Uterus (tissue), 3 donors: ENCODE measurements at regions not wholly inside any gene's neighbourhood (a gene's known extent, or its start where the extent isn't known, plus 50 kb on each side); places are given as distances from the start of the nearest gene placed in this dataset.

Experiments
- DNase-seq, 2 donors: peaks; one replicate each; pipeline ENCODE4 v3.0.0-alpha.2; 2019 to 2020
- H3K27ac ChIP-seq, 2 donors: fragments of 200-600 bp; sonication (generic); 1 replicate in 1 of 2; 2 replicates in 1 of 2; pipeline ENCODE4 v1.5.1; 2016 to 2018
- H3K27me3 ChIP-seq, 2 donors: fragments of 200-600 bp; sonication (generic); one replicate each; pipeline ENCODE4 v1.5.1; 2018 to 2019; ENCODE audit warnings: control low read depth in 1 of 2
- H3K36me3 ChIP-seq, 2 donors: fragments of 200-600 bp; sonication (generic); one replicate each; pipeline ENCODE4 v1.5.1; 2019; ENCODE audit warnings: control low read depth in 1 of 2
- H3K4me1 ChIP-seq, 2 donors: fragments of 200-600 bp; sonication (generic); one replicate each; pipeline ENCODE4 v1.5.1; 2018 to 2019; ENCODE audit warnings: control low read depth in 1 of 2
- H3K4me3 ChIP-seq, 2 donors: fragments of 200-600 bp; sonication (generic); 1 replicate in 1 of 2; 2 replicates in 1 of 2; pipeline ENCODE4 v1.5.1; 2018 to 2019; ENCODE audit warnings: mild to moderate bottlenecking in 1 of 2
- H3K9me3 ChIP-seq, 2 donors: fragments of 200-600 bp; sonication (generic); one replicate each; pipeline ENCODE4 v1.5.1; 2019; ENCODE audit warnings: control low read depth in 1 of 2
- POLR2A ChIP-seq, 2 donors: fragments of 450-650 bp; IDR thresholded peaks; one replicate each; pipeline ENCODE4 v1.6.1; 2016; ENCODE audit warnings: antibody characterized with exemption in 2 of 2, mild to moderate bottlenecking in 1 of 2, moderate library complexity in 1 of 2
- intact Hi-C: fragments of 100-400 bp; cut with DNase I; formaldehyde crosslinking; loops from one replicate; pipeline ENCODE4 v1.15.1; 2023; ENCODE audit warnings: low total_unique reads
- TF ChIP-seq, protein P1 (sequence below), 4 experiments: fragments of 200-600 bp in 2 of 4; fragments of 450-650 bp in 2 of 4; sonication (generic) in 2 of 4; IDR thresholded peaks; one replicate each; pipeline ENCODE4 v1.5.1; 2016 to 2019; ENCODE audit warnings: antibody characterized with exemption in 4 of 4, mild to moderate bottlenecking in 2 of 4, moderate library complexity in 1 of 4
- donor health status: DM: yes; HTN: yes; CAD: no.

DNA sequence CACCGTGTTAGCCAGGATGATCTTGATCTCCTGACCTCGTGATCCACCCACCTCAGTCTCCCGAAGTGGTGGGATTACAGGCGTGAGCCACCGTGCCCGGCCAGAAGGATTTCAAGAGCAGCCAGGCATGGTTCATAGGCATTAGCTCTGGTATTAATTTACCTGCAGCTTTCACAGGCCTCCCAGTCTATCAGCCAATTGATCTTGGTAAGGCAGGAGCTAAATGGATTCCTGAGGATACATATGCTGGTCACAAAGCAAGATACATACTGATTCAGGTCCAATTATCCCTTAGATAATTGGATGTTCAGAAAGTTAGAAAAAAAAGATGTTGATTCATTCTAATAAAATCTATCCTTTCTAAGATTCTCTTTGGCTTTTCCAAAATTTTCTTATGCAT lies 487.1 kb downstream of the TLE1 start:
- TF ChIP-seq, protein P1, sequence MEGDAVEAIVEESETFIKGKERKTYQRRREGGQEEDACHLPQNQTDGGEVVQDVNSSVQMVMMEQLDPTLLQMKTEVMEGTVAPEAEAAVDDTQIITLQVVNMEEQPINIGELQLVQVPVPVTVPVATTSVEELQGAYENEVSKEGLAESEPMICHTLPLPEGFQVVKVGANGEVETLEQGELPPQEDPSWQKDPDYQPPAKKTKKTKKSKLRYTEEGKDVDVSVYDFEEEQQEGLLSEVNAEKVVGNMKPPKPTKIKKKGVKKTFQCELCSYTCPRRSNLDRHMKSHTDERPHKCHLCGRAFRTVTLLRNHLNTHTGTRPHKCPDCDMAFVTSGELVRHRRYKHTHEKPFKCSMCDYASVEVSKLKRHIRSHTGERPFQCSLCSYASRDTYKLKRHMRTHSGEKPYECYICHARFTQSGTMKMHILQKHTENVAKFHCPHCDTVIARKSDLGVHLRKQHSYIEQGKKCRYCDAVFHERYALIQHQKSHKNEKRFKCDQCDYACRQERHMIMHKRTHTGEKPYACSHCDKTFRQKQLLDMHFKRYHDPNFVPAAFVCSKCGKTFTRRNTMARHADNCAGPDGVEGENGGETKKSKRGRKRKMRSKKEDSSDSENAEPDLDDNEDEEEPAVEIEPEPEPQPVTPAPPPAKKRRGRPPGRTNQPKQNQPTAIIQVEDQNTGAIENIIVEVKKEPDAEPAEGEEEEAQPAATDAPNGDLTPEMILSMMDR (IDR thresholded peaks at IDR 0.05) = no peak
- TF ChIP-seq POLR2A (IDR thresholded peaks at IDR 0.05) = no peak
- Histone ChIP-seq H3K27me3 (no peaks in the 10 kb centered on the region), H3K4me3 (no peak overlapping the region), H3K9me3 (no peaks in the 10 kb centered on the region), H3K27ac (no peak overlapping the region), H3K4me1 (no peaks in the 10 kb centered on the region), H3K36me3 (no peaks in the 10 kb centered on the region)
- DNase-seq = no peak
- intact Hi-C loops = no loop called here

DNA sequence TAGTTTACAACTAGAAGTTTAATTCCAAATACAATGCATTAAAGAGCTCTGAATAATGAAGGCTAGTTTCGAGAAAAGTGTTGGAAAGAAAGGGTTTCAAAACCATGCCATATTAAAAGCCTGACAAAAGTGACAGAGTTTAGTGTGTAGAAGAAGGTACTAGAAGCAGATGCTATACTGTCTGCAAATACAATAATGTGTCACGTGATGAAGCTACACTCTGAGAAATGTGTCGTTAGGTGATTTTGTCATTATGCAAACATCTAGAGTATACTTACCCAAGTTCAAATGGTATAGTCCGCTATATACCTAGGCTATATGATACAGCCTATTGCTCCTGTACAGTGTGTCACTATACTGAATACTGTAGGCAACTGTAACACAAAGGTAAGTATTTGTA lies 494.1 kb downstream of the TLE1 start:
- TF ChIP-seq, protein P1 (IDR thresholded peaks at IDR 0.05) = no peak
- no peak for TF ChIP-seq POLR2A (IDR thresholded peaks at IDR 0.05)

DNA sequence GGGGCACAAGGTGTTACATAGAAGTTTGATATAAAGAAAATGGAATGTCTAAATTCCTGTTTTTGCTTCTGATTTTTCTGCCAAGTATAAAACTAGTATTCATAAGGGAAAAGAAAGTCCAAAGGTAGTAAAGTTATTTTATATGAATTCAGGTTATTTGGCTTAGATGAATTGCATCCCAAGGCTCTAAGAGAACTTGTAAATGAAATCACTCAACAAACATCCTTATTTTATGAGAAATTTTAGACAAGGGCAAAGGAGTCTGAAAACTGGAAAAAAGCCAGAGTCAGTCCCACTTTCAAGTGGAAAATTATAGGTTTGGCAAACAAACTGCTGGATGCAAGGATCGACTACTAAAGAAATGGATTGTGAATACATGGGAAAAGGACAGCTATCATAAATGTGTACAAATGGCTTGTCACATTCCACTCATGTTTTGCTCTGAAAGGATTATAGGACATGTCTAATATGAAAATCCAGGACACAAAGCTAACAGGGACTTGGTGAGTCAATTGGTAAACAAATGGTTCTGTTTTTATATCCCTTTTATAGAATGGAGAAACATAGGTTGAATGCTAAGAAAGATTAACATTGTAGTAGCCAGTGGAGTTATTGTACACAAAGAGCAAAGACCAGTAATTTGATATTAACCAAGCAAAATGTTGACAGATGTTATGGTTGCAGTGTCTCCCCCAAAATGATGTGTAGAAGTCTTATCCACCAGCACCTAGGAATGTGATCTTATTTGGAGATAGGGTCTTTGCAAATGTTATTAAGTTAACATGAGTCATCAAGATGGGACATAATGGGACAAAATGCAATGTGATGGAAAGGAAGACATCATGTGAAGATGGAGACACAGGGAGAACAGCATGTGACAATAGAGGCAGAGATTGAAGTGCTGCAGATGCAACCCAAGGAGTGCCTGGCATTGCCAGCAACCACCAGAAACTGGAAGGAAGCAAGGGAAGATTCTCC lies 495.7 kb downstream of the TLE1 start:
- H3K4me1 ChIP-seq = no peaks in the 10 kb centered on the region
- TF ChIP-seq, protein P1 (IDR thresholded peaks at IDR 0.05) = no peak
- TF ChIP-seq POLR2A (IDR thresholded peaks at IDR 0.05) = no peak
- H3K27ac ChIP-seq = no peak overlapping the region
- intact Hi-C loops = no loop called here
- DNase-seq = no peak
- H3K9me3 ChIP-seq = no peaks in the 10 kb centered on the region
- H3K36me3 ChIP-seq = no peaks in the 10 kb centered on the region
- H3K4me3 ChIP-seq = no peak overlapping the region
- H3K27me3 ChIP-seq = no peaks in the 10 kb centered on the region

More for the DNA sequence above, 494.1 kb downstream of the TLE1 start:
- Histone ChIP-seq H3K27me3 (no peaks in the 10 kb centered on the region), H3K9me3 (no peaks in the 10 kb centered on the region), H3K4me3 (no peak overlapping the region), H3K4me1 (no peaks in the 10 kb centered on the region), H3K36me3 (no peaks in the 10 kb centered on the region), H3K27ac (no peak overlapping the region)
- intact Hi-C loops = no loop called here
- DNase-seq = no peak

DNA sequence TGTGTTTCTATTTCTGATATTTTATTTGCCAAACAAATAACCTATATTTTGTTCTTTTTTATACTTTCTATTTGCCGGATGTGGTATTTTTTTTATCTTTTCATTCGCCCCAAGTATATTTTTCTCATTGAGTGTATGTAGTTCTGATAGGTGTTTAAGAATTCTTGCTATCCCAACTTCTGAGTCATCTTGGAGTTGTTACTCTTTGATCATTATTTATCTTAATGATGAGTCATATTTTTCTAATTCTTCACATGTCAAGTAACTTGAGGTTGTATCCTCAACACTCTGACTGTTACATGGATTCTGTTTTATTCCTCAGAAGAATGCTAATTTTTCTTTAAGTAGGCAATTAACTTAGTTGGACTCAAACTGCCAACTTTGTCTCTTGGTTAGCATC lies 498.1 kb downstream of the TLE1 start:
- no peak for DNase-seq
- Histone ChIP-seq H3K9me3 (no peaks in the 10 kb centered on the region), H3K36me3 (no peaks in the 10 kb centered on the region), H3K27me3 (no peaks in the 10 kb centered on the region), H3K4me3 (no peak overlapping the region), H3K27ac (no peak overlapping the region), H3K4me1 (no peaks in the 10 kb centered on the region)
- TF ChIP-seq POLR2A (IDR thresholded peaks at IDR 0.05) = no peak
- TF ChIP-seq, protein P1 (IDR thresholded peaks at IDR 0.05) = no peak
- intact Hi-C loops = no loop called here

DNA sequence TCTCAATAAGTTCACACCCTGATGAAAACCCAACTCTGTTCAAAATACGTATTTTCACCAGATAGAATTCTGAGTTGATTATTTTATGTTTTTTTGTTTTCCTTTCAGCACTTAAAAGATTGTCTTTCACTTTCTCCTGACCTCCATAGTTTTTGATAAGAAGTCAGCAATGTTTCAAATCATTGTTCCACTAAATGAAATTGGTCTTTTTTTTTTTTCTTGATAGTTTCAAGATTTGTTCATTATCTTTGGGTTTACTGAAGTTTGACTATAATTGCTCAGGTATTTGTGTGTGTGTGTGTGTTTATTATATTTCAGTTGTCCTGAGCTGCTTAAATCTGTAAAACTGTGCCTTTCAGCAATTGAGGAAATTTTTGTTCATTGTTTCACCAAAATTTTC lies 498.7 kb downstream of the TLE1 start:
- Histone ChIP-seq H3K27ac (no peak overlapping the region), H3K27me3 (no peaks in the 10 kb centered on the region), H3K4me3 (no peak overlapping the region), H3K9me3 (no peaks in the 10 kb centered on the region), H3K36me3 (no peaks in the 10 kb centered on the region), H3K4me1 (no peaks in the 10 kb centered on the region)
- no peak for DNase-seq
- TF ChIP-seq, protein P1 (IDR thresholded peaks at IDR 0.05) = no peak
- TF ChIP-seq POLR2A (IDR thresholded peaks at IDR 0.05) = no peak
- intact Hi-C loops = no loop called here
